Kidney (tissue), 13 donors: ENCODE measurements at regions not wholly inside any gene's neighbourhood (a gene's known extent, or its start where the extent isn't known, plus 50 kb on each side); places are given as distances from the start of the nearest gene placed in this dataset.

ENCODE experiments used
- DNase-seq, 5 donors: peaks; one replicate each; pipeline ENCODE4 v3.0.0-alpha.2; 2013 to 2020
- FAIRE-seq: peaks from 2 replicates; lab custom pipeline; 2012; peaks lifted over from hg19 to GRCh38; lab: Jason Lieb, UNC
- H3K27ac ChIP-seq, 2 donors: one replicate each; pipeline ENCODE4 v1.7.0; 2013; ENCODE audit warnings: low read depth in 2 of 2, low read length in 2 of 2, inconsistent platforms in 1 of 2
- H3K27me3 ChIP-seq: one replicate; pipeline ENCODE4 v1.7.1; 2013; ENCODE audit warnings: low read length, inconsistent platforms; ENCODE audit not compliant: control insufficient read depth, insufficient read depth
- H3K36me3 ChIP-seq, 3 donors: one replicate each; pipeline versions ENCODE4 v1.7.0 to v1.7.1; 2013; ENCODE audit warnings: low read length in 3 of 3, control low read depth in 1 of 3, inconsistent platforms in 1 of 3; ENCODE audit not compliant: insufficient read depth in 3 of 3, control insufficient read depth in 2 of 3
- H3K4me1 ChIP-seq, 3 donors: one replicate each; pipeline versions ENCODE4 v1.7.0 to v1.7.1; 2013; ENCODE audit warnings: low read length in 3 of 3, inconsistent platforms in 1 of 3, low read depth in 1 of 3; ENCODE audit not compliant: control insufficient read depth in 2 of 3, insufficient read depth in 2 of 3
- H3K4me3 ChIP-seq, 3 donors: one replicate each; pipeline versions ENCODE4 v1.7.0 to v1.8.1; 2013; ENCODE audit warnings: low read length in 3 of 3, control low read depth in 1 of 3, inconsistent platforms in 1 of 3
- H3K9ac ChIP-seq, 3 donors: one replicate each; pipeline versions ENCODE4 v1.7.0 to v1.7.1; 2013; ENCODE audit warnings: low read length in 3 of 3, control low read depth in 1 of 3, inconsistent platforms in 1 of 3
- H3K9me3 ChIP-seq, 3 donors: one replicate each; pipeline versions ENCODE4 v1.7.0 to v1.7.1; 2013; ENCODE audit warnings: low read length in 3 of 3, control low read depth in 1 of 3, inconsistent platforms in 1 of 3; ENCODE audit not compliant: control insufficient read depth in 2 of 3, insufficient read depth in 1 of 3
- CTCF ChIP-seq: IDR thresholded peaks from 3 replicates; pipeline ENCODE4 v1.5.1; 2012; ENCODE audit warnings: mild to moderate bottlenecking, moderate library complexity, borderline replicate concordance; ENCODE audit not compliant: insufficient read depth; ENCODE audit errors: extremely low read depth
- intact Hi-C: fragments of 100-400 bp; cut with DNase I; formaldehyde crosslinking; loops from one replicate; pipeline ENCODE4 v1.11.1; 2022
- donor health status: control.
- donor health status: control.
- donor health status: control.
- donor health status: control.
- donor health status: control.
- donor health status: DM: yes; HTN: yes; CAD: no.
- donor health status: Normal renal cell carcinoma (clear cell type).

GRCh38 chr13:48827709-48828108 is 148.0 kb upstream of the FNDC3A start:
- no peak overlapping the region for H3K9ac ChIP-seq
- H3K36me3 ChIP-seq = no peaks in the 10 kb centered on the region
- H3K4me1 ChIP-seq = no peaks in the 10 kb centered on the region
- H3K4me3 ChIP-seq = no peak overlapping the region
- DNase-seq (no peak), FAIRE-seq (no peak)
- no peaks in the 10 kb centered on the region for H3K27me3 ChIP-seq
- peaks cover 0 to 12% (median 0%) of the 10 kb centered on the region in 3 donors for H3K9me3 ChIP-seq
- no peak for TF ChIP-seq CTCF
- intact Hi-C loops = no loop called here
- H3K27ac ChIP-seq = no peak overlapping the region

GRCh38 chr13:48828962-48829411 is 146.7 kb upstream of the FNDC3A start:
- no peaks in the 10 kb centered on the region for H3K36me3 ChIP-seq
- DNase-seq (peak in 2 of 5 donors; percentile 32 to 34), FAIRE-seq (no peak)
- H3K4me3 ChIP-seq = no peak overlapping the region
- no peaks in the 10 kb centered on the region for H3K4me1 ChIP-seq
- peaks cover 0 to 12% (median 0%) of the 10 kb centered on the region in 3 donors for H3K9me3 ChIP-seq
- intact Hi-C loops = no loop called here
- TF ChIP-seq CTCF = no peak
- H3K27me3 ChIP-seq = no peaks in the 10 kb centered on the region
- no peak overlapping the region for H3K27ac ChIP-seq
- H3K9ac ChIP-seq = no peak overlapping the region

GRCh38 chr13:48829536-48829935 is 146.2 kb upstream of the FNDC3A start:
- Histone ChIP-seq H3K4me3 (no peak overlapping the region), H3K36me3 (no peaks in the 10 kb centered on the region), H3K27ac (no peak overlapping the region), H3K27me3 (no peaks in the 10 kb centered on the region), H3K9me3 (peaks cover 0 to 12% (median 0%) of the 10 kb centered on the region in 3 donors), H3K4me1 (no peaks in the 10 kb centered on the region), H3K9ac (no peak overlapping the region)
- TF ChIP-seq CTCF = no peak
- intact Hi-C loops = no loop called here
- FAIRE-seq (no peak), DNase-seq (no peak)

- DNase-seq (no peak), FAIRE-seq (no peak)
- Histone ChIP-seq H3K4me1 (no peaks in the 10 kb centered on the region), H3K9me3 (peaks cover 0 to 10% (median 0%) of the 10 kb centered on the region in 3 donors), H3K4me3 (no peak overlapping the region), H3K27me3 (no peaks in the 10 kb centered on the region), H3K36me3 (no peaks in the 10 kb centered on the region), H3K27ac (no peak overlapping the region), H3K9ac (no peak overlapping the region)
- TF ChIP-seq CTCF = no peak
- intact Hi-C loops = no loop called here
Observed at GRCh38 chr13:48831248-48831647, 144.5 kb upstream of the FNDC3A start.
